PC-9 (cell line): ENCODE measurements at regions not wholly inside any gene's neighbourhood (a gene's known extent, or its start where the extent isn't known, plus 50 kb on each side); places are given as distances from the start of the nearest gene placed in this dataset.

Experiments
- BruUV-seq: library from RNA; stranded (reverse); fragments of 400-500 nt; replicated peaks from 2 replicates; lab custom pipeline; 2021; lab: Mats Ljungman, UMichigan
- CTCF ChIA-PET: fragments of 300-600 bp; sonication (Branson Sonifier 250); formaldehyde crosslinking; loops from one replicate; lab custom pipeline; 2022; ENCODE audit warnings: antibody characterized with exemption; lab: Charles Lee
- POLR2A ChIA-PET: fragments of 300-600 bp; sonication (Branson Sonifier 250); formaldehyde crosslinking; loops from one replicate; lab custom pipeline; 2022; ENCODE audit warnings: antibody characterized with exemption; ENCODE audit not compliant: unreplicated experiment; lab: Charles Lee
- DNase-seq, 2 experiments: peaks; one replicate each; pipeline versions ENCODE4 v3.0.0 to v3.0.0-alpha.2; 2015 to 2022; ENCODE audit warnings: mixed read lengths in 1 of 2
- H2AFZ ChIP-seq: fragments of 200-600 bp; sonication (generic); 2 replicates; pipeline ENCODE4 v1.8.1; 2017; ENCODE audit warnings: antibody characterized with exemption
- H3F3A ChIP-seq: fragments of 200-600 bp; sonication (generic); 2 replicates; pipeline ENCODE4 v1.8.1; 2017; ENCODE audit warnings: antibody characterized with exemption, mild to moderate bottlenecking, low read depth; ENCODE audit not compliant: insufficient read depth
- H3K27ac ChIP-seq: fragments of 200-600 bp; sonication (generic); 2 replicates; pipeline ENCODE4 v1.6.1; 2016; ENCODE audit warnings: mixed run types
- H3K27me3 ChIP-seq: fragments of 200-600 bp; sonication (generic); 2 replicates; pipeline ENCODE4 v1.6.1; 2016; ENCODE audit warnings: low read depth, mixed run types; ENCODE audit not compliant: insufficient read depth
- H3K36me3 ChIP-seq: fragments of 200-600 bp; sonication (generic); 2 replicates; pipeline ENCODE4 v1.6.1; 2016; ENCODE audit warnings: low read depth, mixed run types
- H3K4me1 ChIP-seq: fragments of 200-600 bp; sonication (generic); replicated peaks from 2 replicates; pipeline ENCODE4 v1.6.1; 2016; ENCODE audit warnings: mixed run types; ENCODE audit not compliant: insufficient read depth
- H3K4me2 ChIP-seq: fragments of 200-600 bp; sonication (generic); 2 replicates; pipeline ENCODE4 v1.6.1; 2017; ENCODE audit warnings: mixed run types
- H3K4me3 ChIP-seq: fragments of 200-600 bp; sonication (generic); 2 replicates; pipeline ENCODE4 v1.6.1; 2016; ENCODE audit warnings: mixed run types
- H3K79me2 ChIP-seq: fragments of 200-600 bp; sonication (generic); 2 replicates; pipeline ENCODE4 v1.6.1; 2017; ENCODE audit warnings: low read depth, mixed run types
- H3K9me2 ChIP-seq: fragments of 200-600 bp; sonication (generic); 2 replicates; pipeline ENCODE4 v1.8.1; 2017; ENCODE audit warnings: mild to moderate bottlenecking; ENCODE audit not compliant: insufficient read depth
- H3K9me3 ChIP-seq: fragments of 200-600 bp; sonication (generic); 2 replicates; pipeline ENCODE4 v1.8.1; 2016; ENCODE audit warnings: low read depth; ENCODE audit not compliant: insufficient read depth
- H4K20me1 ChIP-seq: fragments of 200-600 bp; sonication (generic); 2 replicates; pipeline ENCODE4 v1.8.1; 2017; ENCODE audit not compliant: insufficient read depth
- EZH2 ChIP-seq: fragments of 200-600 bp; sonication (generic); IDR thresholded peaks from 2 replicates; pipeline ENCODE4 v1.8.0; 2017; ENCODE audit warnings: antibody characterized with exemption, low read depth
- intact Hi-C: fragments of 100-400 bp; cut with micrococcal nuclease; formaldehyde crosslinking; loops from one replicate; pipeline ENCODE4 v1.10.0; 2022; ENCODE audit not compliant: unreplicated experiment
- TF ChIP-seq, protein P1 (sequence below): fragments of 200-600 bp; sonication (generic); conservative IDR thresholded peaks from 2 replicates; pipeline ENCODE4 v1.6.1; 2017; ENCODE audit warnings: mixed run types, antibody characterized with exemption, mild to moderate bottlenecking, moderate library complexity

DNA sequence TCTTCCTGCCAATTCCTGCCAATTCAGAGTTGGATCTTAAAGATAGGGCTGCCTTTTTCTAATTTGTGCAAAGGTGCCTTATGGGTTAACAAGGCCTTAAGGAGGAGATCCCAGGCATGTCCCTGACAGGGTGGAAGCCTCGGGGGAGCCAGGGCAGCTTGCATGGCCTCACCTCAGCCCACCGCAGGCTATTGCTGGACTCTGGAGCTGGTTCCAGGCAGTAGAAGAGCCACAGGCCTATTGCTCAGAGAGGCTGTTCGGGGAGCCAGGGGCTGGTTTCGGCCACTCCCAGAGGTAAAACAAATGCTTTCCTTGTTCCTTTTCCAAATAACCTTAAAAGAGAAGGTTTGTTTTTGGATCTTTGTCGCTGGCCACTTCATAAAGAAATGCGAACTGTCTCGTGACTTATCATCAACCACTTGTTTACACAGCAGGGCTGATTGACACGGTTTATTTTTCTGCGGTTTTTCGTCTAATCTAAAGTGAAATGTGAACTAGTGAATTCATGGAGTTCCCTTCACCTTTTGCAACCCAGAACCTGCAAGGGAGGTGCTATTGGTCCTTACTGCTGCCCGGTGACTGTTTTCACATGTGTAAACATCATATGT is 108.6 kb downstream of the APOB start:
- Histone ChIP-seq H3K4me2 (no peak overlapping the region), H3K27ac (no peak overlapping the region), H3K9me3 (no peaks in the 10 kb centered on the region), H3K4me3 (no peak overlapping the region), H3K27me3 (peaks cover 30% of the 10 kb centered on the region), H3F3A (no peaks in the 10 kb centered on the region), H2AFZ (no peak overlapping the region), H3K9me2 (no peaks in the 10 kb centered on the region), H3K36me3 (no peaks in the 10 kb centered on the region), H3K79me2 (no peaks in the 10 kb centered on the region), H3K4me1 (no peaks in the 10 kb centered on the region), H4K20me1 (no peaks in the 10 kb centered on the region)
- ChIA-PET CTCF (no interaction called here), POLR2A (no interaction called here)
- no peak for TF ChIP-seq EZH2
- TF ChIP-seq, protein P1, sequence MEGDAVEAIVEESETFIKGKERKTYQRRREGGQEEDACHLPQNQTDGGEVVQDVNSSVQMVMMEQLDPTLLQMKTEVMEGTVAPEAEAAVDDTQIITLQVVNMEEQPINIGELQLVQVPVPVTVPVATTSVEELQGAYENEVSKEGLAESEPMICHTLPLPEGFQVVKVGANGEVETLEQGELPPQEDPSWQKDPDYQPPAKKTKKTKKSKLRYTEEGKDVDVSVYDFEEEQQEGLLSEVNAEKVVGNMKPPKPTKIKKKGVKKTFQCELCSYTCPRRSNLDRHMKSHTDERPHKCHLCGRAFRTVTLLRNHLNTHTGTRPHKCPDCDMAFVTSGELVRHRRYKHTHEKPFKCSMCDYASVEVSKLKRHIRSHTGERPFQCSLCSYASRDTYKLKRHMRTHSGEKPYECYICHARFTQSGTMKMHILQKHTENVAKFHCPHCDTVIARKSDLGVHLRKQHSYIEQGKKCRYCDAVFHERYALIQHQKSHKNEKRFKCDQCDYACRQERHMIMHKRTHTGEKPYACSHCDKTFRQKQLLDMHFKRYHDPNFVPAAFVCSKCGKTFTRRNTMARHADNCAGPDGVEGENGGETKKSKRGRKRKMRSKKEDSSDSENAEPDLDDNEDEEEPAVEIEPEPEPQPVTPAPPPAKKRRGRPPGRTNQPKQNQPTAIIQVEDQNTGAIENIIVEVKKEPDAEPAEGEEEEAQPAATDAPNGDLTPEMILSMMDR, result no peak
- no peak for DNase-seq
- intact Hi-C loops, result no loop called here
- no TSS peak for BruUV-seq

DNA sequence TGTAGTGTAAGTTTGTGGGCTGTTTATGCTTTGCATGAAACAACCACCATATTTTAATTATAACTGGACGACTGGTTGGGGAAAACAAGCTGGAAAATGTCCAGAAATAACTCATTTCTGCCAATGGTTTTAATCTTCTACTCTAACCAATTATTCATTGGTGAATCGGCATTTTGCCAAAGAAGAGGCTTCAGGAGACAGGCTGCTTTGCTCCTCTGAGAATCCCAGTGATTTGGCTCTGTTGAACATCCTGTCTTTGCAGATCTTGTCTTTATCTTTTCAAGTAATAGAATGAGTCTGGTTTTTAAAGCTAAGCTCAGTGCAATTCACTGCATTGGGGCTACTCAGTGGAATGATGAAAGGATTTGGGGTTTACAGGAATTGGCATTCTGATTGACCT is 109.6 kb downstream of the APOB start:
- no peak overlapping the region for H3K4me3 ChIP-seq
- no TSS peak for BruUV-seq
- H3K36me3 ChIP-seq, result no peaks in the 10 kb centered on the region
- no peak overlapping the region for H3K4me2 ChIP-seq
- no peaks in the 10 kb centered on the region for H3K79me2 ChIP-seq
- no peaks in the 10 kb centered on the region for H4K20me1 ChIP-seq
- no peak overlapping the region for H3K27ac ChIP-seq
- no peaks in the 10 kb centered on the region for H3K9me2 ChIP-seq
- H3K9me3 ChIP-seq, result no peaks in the 10 kb centered on the region
- intact Hi-C loops, result no loop called here
- no peaks in the 10 kb centered on the region for H3K4me1 ChIP-seq
- no peaks in the 10 kb centered on the region for H3F3A ChIP-seq
- ChIA-PET POLR2A (no interaction called here), CTCF (no interaction called here)
- peaks cover 20% of the 10 kb centered on the region for H3K27me3 ChIP-seq
- no peak for DNase-seq
- no peak overlapping the region for H2AFZ ChIP-seq
- TF ChIP-seq EZH2, result no peak
- TF ChIP-seq, protein P1, result no peak

DNA sequence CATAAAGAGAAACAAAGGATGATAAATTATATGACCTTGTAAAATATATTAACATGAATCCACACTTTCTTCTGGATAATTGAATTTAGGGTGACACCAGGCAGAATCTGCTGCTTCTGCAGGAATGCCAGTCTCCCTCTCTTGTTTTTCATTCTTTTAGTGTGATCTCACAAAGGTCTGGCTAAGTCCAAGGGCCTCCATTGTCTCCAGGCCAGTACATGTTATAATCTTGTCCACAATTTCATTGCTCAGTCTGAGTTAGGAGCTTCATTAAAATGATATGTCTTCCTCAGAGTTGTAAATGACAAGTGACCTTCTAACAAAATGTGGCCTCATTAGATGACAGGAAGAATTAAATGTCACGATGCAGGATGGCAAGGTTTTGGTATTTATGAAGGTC is 110.2 kb downstream of the APOB start:
- ChIA-PET POLR2A (no interaction called here), CTCF (no interaction called here)
- no TSS peak for BruUV-seq
- no peaks in the 10 kb centered on the region for H3K9me2 ChIP-seq
- H3K36me3 ChIP-seq, result no peaks in the 10 kb centered on the region
- intact Hi-C loops, result no loop called here
- H3K9me3 ChIP-seq, result no peaks in the 10 kb centered on the region
- no peak overlapping the region for H3K4me2 ChIP-seq
- no peak for DNase-seq
- no peaks in the 10 kb centered on the region for H3K4me1 ChIP-seq
- no peaks in the 10 kb centered on the region for H3K79me2 ChIP-seq
- H4K20me1 ChIP-seq, result no peaks in the 10 kb centered on the region
- no peak overlapping the region for H3K27ac ChIP-seq
- no peaks in the 10 kb centered on the region for H3F3A ChIP-seq
- no peak overlapping the region for H2AFZ ChIP-seq
- peaks cover 20% of the 10 kb centered on the region for H3K27me3 ChIP-seq
- no peak for TF ChIP-seq EZH2
- TF ChIP-seq, protein P1, result no peak
- H3K4me3 ChIP-seq, result no peak overlapping the region
